DOHH2 (cell line): ENCODE measurements at regions not wholly inside any gene's neighbourhood (a gene's known extent, or its start where the extent isn't known, plus 50 kb on each side); places are given as distances from the start of the nearest gene placed in this dataset.

Source experiments
- CTCF ChIP-seq: fragments of 200-600 bp; sonication (generic); IDR thresholded peaks from one replicate; pipeline ENCODE4 v1.5.1; 2014; ENCODE audit warnings: antibody characterized with exemption, mild to moderate bottlenecking, low read depth, low read length; ENCODE audit not compliant: poor library complexity, severe bottlenecking
- EZH2phosphoT487 ChIP-seq: fragments of 200-600 bp; sonication (generic); IDR thresholded peaks from 2 replicates; pipeline ENCODE4 v1.6.1; 2017; ENCODE audit warnings: borderline replicate concordance, mild to moderate bottlenecking, antibody characterized with exemption, low read length, moderate library complexity, mixed read lengths

- no peak for TF ChIP-seq CTCF
- TF ChIP-seq EZH2phosphoT487: no peak
These were observed 671.8 kb upstream of the SLC39A10 start for GRCh38 chr2:194985258-194985657.
